T-helper 17 cell (primary cell): ENCODE measurements at regions not wholly inside any gene's neighbourhood (a gene's known extent, or its start where the extent isn't known, plus 50 kb on each side); places are given as distances from the start of the nearest gene placed in this dataset.

Source experiments
- ATAC-seq: fragments of 150-1000 bp; cut with Tn5 transposase; 2 replicates; pipeline ENCODE4 v1.10.0; 2021; ENCODE audit warnings: mild to moderate bottlenecking, moderate library complexity
- DNase-seq, 3 donors: peaks; one replicate each; pipeline versions ENCODE4 v3.0.0 to v3.0.0-alpha.2; 2020 to 2021
- H3K9me3 ChIP-seq: one replicate; pipeline ENCODE4 v1.7.0; 2013; ENCODE audit warnings: low read length, mild to moderate bottlenecking; ENCODE audit not compliant: control insufficient read depth, poor library complexity, severe bottlenecking
- H3K27ac Mint-ChIP-seq: one replicate; pipeline ENCODE4 v1.8.0; 2022; ENCODE audit warnings: mild to moderate bottlenecking, moderate library complexity, mixed read lengths
- H3K27me3 Mint-ChIP-seq: one replicate; pipeline ENCODE4 v1.8.0; 2022; ENCODE audit warnings: mixed read lengths
- H3K36me3 Mint-ChIP-seq: one replicate; pipeline ENCODE4 v1.8.0; 2022; ENCODE audit warnings: low read depth, mixed read lengths
- H3K4me1 Mint-ChIP-seq: one replicate; pipeline ENCODE4 v1.8.0; 2022; ENCODE audit warnings: mild to moderate bottlenecking, mixed read lengths
- H3K4me3 Mint-ChIP-seq: one replicate; pipeline ENCODE4 v1.8.0; 2022; ENCODE audit warnings: mild to moderate bottlenecking, moderate library complexity, mixed read lengths

GRCh38 chr6:40799296-40800140, 212.4 kb upstream of the LRFN2 start:
- Mint-ChIP-seq H3K4me3 (no peak overlapping the region), H3K4me1 (peaks cover 4% of the 10 kb centered on the region), H3K27me3 (peaks cover 37% of the 10 kb centered on the region), H3K36me3 (no peaks in the 10 kb centered on the region), H3K27ac (no peak overlapping the region)
- H3K9me3 ChIP-seq: no peaks in the 10 kb centered on the region
- ATAC-seq (no peak), DNase-seq (no peak)

- ATAC-seq (no peak), DNase-seq (no peak)
- no peaks in the 10 kb centered on the region for H3K36me3 Mint-ChIP-seq
- H3K27ac Mint-ChIP-seq: no peak overlapping the region
- H3K4me1 Mint-ChIP-seq: peaks cover 4% of the 10 kb centered on the region
- H3K9me3 ChIP-seq: no peaks in the 10 kb centered on the region
- peaks cover 37% of the 10 kb centered on the region for H3K27me3 Mint-ChIP-seq
- no peak overlapping the region for H3K4me3 Mint-ChIP-seq
These were observed 211.1 kb upstream of the LRFN2 start for GRCh38 chr6:40798069-40798770.

GRCh38 chr6:40796260-40797221, 209.4 kb upstream of the LRFN2 start:
- H3K36me3 Mint-ChIP-seq: no peaks in the 10 kb centered on the region
- H3K4me3 Mint-ChIP-seq: no peak overlapping the region
- peaks cover 4% of the 10 kb centered on the region for H3K4me1 Mint-ChIP-seq
- H3K27me3 Mint-ChIP-seq: peaks cover 37% of the 10 kb centered on the region
- H3K27ac Mint-ChIP-seq: peak overlapping the region; percentile 48
- no peaks in the 10 kb centered on the region for H3K9me3 ChIP-seq
- ATAC-seq (no peak), DNase-seq (no peak)

- no peaks in the 10 kb centered on the region for H3K9me3 ChIP-seq
- H3K27ac Mint-ChIP-seq: no peak overlapping the region
- no peak for DNase-seq
- H3K36me3 Mint-ChIP-seq: no peaks in the 10 kb centered on the region
- peaks cover 32% of the 10 kb centered on the region for H3K27me3 Mint-ChIP-seq
- no peak for ATAC-seq
- H3K4me3 Mint-ChIP-seq: no peak overlapping the region
- peaks cover 4% of the 10 kb centered on the region for H3K4me1 Mint-ChIP-seq
These were observed 207.4 kb upstream of the LRFN2 start for GRCh38 chr6:40794586-40794985.

GRCh38 chr6:40792183-40792582, 205.0 kb upstream of the LRFN2 start:
- peaks cover 10% of the 10 kb centered on the region for H3K27me3 Mint-ChIP-seq
- DNase-seq (no peak), ATAC-seq (no peak)
- no peaks in the 10 kb centered on the region for H3K36me3 Mint-ChIP-seq
- no peak overlapping the region for H3K27ac Mint-ChIP-seq
- H3K4me3 Mint-ChIP-seq: no peak overlapping the region
- peaks cover 6% of the 10 kb centered on the region for H3K4me1 Mint-ChIP-seq
- H3K9me3 ChIP-seq: no peaks in the 10 kb centered on the region

GRCh38 chr6:40791004-40791403, 203.8 kb upstream of the LRFN2 start:
- no peaks in the 10 kb centered on the region for H3K9me3 ChIP-seq
- no peak for DNase-seq
- H3K27ac Mint-ChIP-seq: peak overlapping the region; percentile 14
- ATAC-seq: no peak
- H3K27me3 Mint-ChIP-seq: peaks cover 11% of the 10 kb centered on the region
- peaks cover 8% of the 10 kb centered on the region for H3K4me1 Mint-ChIP-seq
- H3K4me3 Mint-ChIP-seq: no peak overlapping the region
- no peaks in the 10 kb centered on the region for H3K36me3 Mint-ChIP-seq

GRCh38 chr6:40788661-40789655, 201.8 kb upstream of the LRFN2 start:
- H3K9me3 ChIP-seq: no peaks in the 10 kb centered on the region
- peak overlapping the region; percentile 19 for H3K4me3 Mint-ChIP-seq
- ATAC-seq (peak; percentile 54), DNase-seq (no peak)
- peaks cover 8% of the 10 kb centered on the region for H3K4me1 Mint-ChIP-seq
- H3K27ac Mint-ChIP-seq: peak overlapping the region; percentile 80
- peaks cover 21% of the 10 kb centered on the region for H3K27me3 Mint-ChIP-seq
- no peaks in the 10 kb centered on the region for H3K36me3 Mint-ChIP-seq

- no peaks in the 10 kb centered on the region for H3K9me3 ChIP-seq
- DNase-seq (no peak), ATAC-seq (no peak)
- Mint-ChIP-seq H3K36me3 (no peaks in the 10 kb centered on the region), H3K27me3 (peaks cover 28% of the 10 kb centered on the region), H3K4me1 (peaks cover 2% of the 10 kb centered on the region), H3K27ac (no peak overlapping the region), H3K4me3 (no peak overlapping the region)
These were observed 195.2 kb upstream of the LRFN2 start for GRCh38 chr6:40782355-40782754.

- Mint-ChIP-seq H3K27ac (no peak overlapping the region), H3K4me1 (no peaks in the 10 kb centered on the region), H3K36me3 (no peaks in the 10 kb centered on the region), H3K4me3 (no peak overlapping the region), H3K27me3 (peaks cover 21% of the 10 kb centered on the region)
- no peaks in the 10 kb centered on the region for H3K9me3 ChIP-seq
- DNase-seq (no peak), ATAC-seq (no peak)
These were observed 193.5 kb upstream of the LRFN2 start for GRCh38 chr6:40780637-40781036.

GRCh38 chr6:40779409-40779808, 192.2 kb upstream of the LRFN2 start:
- ATAC-seq (no peak), DNase-seq (no peak)
- Mint-ChIP-seq H3K36me3 (no peaks in the 10 kb centered on the region), H3K4me3 (no peak overlapping the region), H3K4me1 (no peaks in the 10 kb centered on the region), H3K27ac (no peak overlapping the region), H3K27me3 (peaks cover 18% of the 10 kb centered on the region)
- no peaks in the 10 kb centered on the region for H3K9me3 ChIP-seq

- peaks cover 17% of the 10 kb centered on the region for H3K27me3 Mint-ChIP-seq
- H3K36me3 Mint-ChIP-seq: no peaks in the 10 kb centered on the region
- DNase-seq (no peak), ATAC-seq (no peak)
- H3K4me1 Mint-ChIP-seq: no peaks in the 10 kb centered on the region
- H3K4me3 Mint-ChIP-seq: no peak overlapping the region
- no peak overlapping the region for H3K27ac Mint-ChIP-seq
- no peaks in the 10 kb centered on the region for H3K9me3 ChIP-seq
These were observed 191.8 kb upstream of the LRFN2 start for GRCh38 chr6:40778918-40779317.

- DNase-seq: no peak
- no peaks in the 10 kb centered on the region for H3K4me1 Mint-ChIP-seq
These were observed 191.0 kb upstream of the LRFN2 start for GRCh38 chr6:40778196-40778595.

More at GRCh38 chr6:40778196-40778595, 191.0 kb upstream of the LRFN2 start:
- ATAC-seq: no peak
- Mint-ChIP-seq H3K27ac (no peak overlapping the region), H3K4me3 (no peak overlapping the region), H3K27me3 (peaks cover 17% of the 10 kb centered on the region), H3K36me3 (no peaks in the 10 kb centered on the region)
- no peaks in the 10 kb centered on the region for H3K9me3 ChIP-seq
